ENCODE measurements at regions not wholly inside any gene's neighbourhood (a gene's known extent, or its start where the extent isn't known, plus 50 kb on each side); places are given as distances from the start of the nearest gene placed in this dataset.

- TF ChIP-seq CTCF (conservative IDR thresholded peaks at IDR 0.05): no peak
- Histone ChIP-seq H3K27ac (ENCODE audit: insufficient read length, low read depth, low read length) (no peak overlapping the region), H2BK12ac (ENCODE audit: insufficient read length, low read depth, low read length) (no peak overlapping the region), H2BK120ac (ENCODE audit: low read depth, low read length, poor library complexity, severe bottlenecking) (no peak overlapping the region), H2BK15ac (ENCODE audit: low read depth, low read length) (no peak overlapping the region), H3K23ac (ENCODE audit: insufficient read length, low read depth, low read length) (no peak overlapping the region), H3K56ac (ENCODE audit: insufficient read length, low read depth, low read length) (no peak overlapping the region), H3K9ac (ENCODE audit: extremely low read depth, insufficient read length, low read length) (no peak overlapping the region), H2AK5ac (ENCODE audit: insufficient read length, low read length) (no peak overlapping the region), H3K23me2 (ENCODE audit: insufficient read length, low read depth, low read length, poor library complexity, severe bottlenecking) (no peaks in the 10 kb centered on the region), H3K27me3 (ENCODE audit: insufficient read depth, low read length) (no peaks in the 10 kb centered on the region), H3K4me2 (ENCODE audit: insufficient read depth, insufficient read length, low read length) (no peak overlapping the region), H2BK5ac (ENCODE audit: insufficient read length, low read length) (no peak overlapping the region), H2BK20ac (ENCODE audit: low read depth, low read length, poor library complexity, severe bottlenecking) (no peak overlapping the region), H4K5ac (ENCODE audit: insufficient read length, low read depth, low read length) (no peak overlapping the region), H3K79me1 (ENCODE audit: insufficient read depth, low read depth, low read length, poor library complexity, severe bottlenecking) (no peaks in the 10 kb centered on the region), H4K91ac (ENCODE audit: insufficient read length, low read depth, low read length) (no peak overlapping the region), H4K8ac (replicated peaks; ENCODE audit: insufficient read length, low read depth, low read length) (no peak overlapping the region), H3K14ac (ENCODE audit: insufficient read depth, low read length) (no peak overlapping the region), H3K79me2 (ENCODE audit: insufficient read depth, low read length) (no peaks in the 10 kb centered on the region), H3K9me3 (ENCODE audit: control insufficient read depth, low read depth, low read length) (no peaks in the 10 kb centered on the region), H3T11ph (ENCODE audit: low read length) (no peak overlapping the region), H4K20me1 (ENCODE audit: control insufficient read depth, insufficient read depth, insufficient read length) (no peaks in the 10 kb centered on the region), H3K4me1 (ENCODE audit: insufficient read depth, low read length) (no peaks in the 10 kb centered on the region), H3K4ac (ENCODE audit: low read depth, low read length) (no peak overlapping the region), H2AFZ (ENCODE audit: low read length) (no peak overlapping the region), H3K18ac (ENCODE audit: insufficient read length, low read depth, low read length) (no peak overlapping the region)
- WGBS (ENCODE audit: extremely low coverage, insufficient read length, low lambda C conversion rate): no CpG with 5 or more reads among the region's 3 CpGs
- H3K36me3 Mint-ChIP-seq (ENCODE audit: insufficient read depth in 1 of 3, low read depth in 3 of 3): no peaks in the 10 kb centered on the region
- DNase-seq: no peak
- H3K27ac Mint-ChIP-seq: no peak overlapping the region
- peaks cover 0 to 3% of the 10 kb centered on the region in 2 experiments; a peak in 1 of 4 replicates for H3K4me1 Mint-ChIP-seq
- no peaks in the 10 kb centered on the region for H3K9me3 Mint-ChIP-seq
- no peaks in the 10 kb centered on the region for H3K27me3 Mint-ChIP-seq (ENCODE audit: low read depth)
- no peak overlapping the region for H3K4me3 Mint-ChIP-seq
These were observed 423.0 kb upstream of the BRINP1 start for GRCh38 chr9:119792242-119792641.

All from H9 (cell line).